AG09319 (cell line): ENCODE measurements at regions not wholly inside any gene's neighbourhood (a gene's known extent, or its start where the extent isn't known, plus 50 kb on each side); places are given as distances from the start of the nearest gene placed in this dataset.

Experiments used
- DNase-seq: peaks from one replicate; pipeline ENCODE4 v3.0.0-alpha.2; 2010; ENCODE audit warnings: low read depth; ENCODE audit errors: extremely low read depth
- TF ChIP-seq, protein P1 (sequence below): IDR thresholded peaks from 2 replicates; pipeline ENCODE4 v1.5.1; 2011; ENCODE audit warnings: low read depth, mild to moderate bottlenecking, inconsistent platforms, low read length, moderate library complexity

DNA sequence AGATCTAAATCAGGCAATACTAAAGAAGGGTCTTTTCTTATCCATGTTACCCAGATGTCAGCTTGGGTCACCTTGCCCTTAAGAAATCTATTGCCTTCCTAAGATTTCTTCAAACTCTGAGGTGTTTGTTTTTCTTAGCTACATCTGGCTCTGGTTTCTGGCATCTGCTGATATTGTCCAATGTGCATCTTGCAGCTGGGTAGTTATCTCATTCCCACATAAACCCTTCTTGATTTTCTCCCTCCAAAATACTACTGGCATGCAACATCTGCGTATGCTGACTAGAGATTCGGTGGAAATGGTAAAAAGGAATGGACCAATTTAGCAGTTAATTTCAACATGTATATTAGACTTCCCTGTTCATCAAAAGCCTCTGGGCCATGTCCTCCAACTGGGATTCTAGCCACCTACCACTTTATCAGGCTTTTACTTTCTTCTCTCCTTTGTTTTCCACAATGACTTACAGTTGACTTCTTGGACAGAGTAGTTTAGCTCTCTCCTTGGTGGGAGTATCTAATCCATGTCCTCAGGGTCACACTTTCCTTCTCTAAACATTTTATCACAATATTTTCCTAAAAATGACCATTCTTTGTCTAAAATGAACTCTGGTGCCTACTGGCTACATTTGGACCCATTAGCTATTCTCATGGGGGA is 324.8 kb upstream of the FAR2 start:
- TF ChIP-seq, protein P1, sequence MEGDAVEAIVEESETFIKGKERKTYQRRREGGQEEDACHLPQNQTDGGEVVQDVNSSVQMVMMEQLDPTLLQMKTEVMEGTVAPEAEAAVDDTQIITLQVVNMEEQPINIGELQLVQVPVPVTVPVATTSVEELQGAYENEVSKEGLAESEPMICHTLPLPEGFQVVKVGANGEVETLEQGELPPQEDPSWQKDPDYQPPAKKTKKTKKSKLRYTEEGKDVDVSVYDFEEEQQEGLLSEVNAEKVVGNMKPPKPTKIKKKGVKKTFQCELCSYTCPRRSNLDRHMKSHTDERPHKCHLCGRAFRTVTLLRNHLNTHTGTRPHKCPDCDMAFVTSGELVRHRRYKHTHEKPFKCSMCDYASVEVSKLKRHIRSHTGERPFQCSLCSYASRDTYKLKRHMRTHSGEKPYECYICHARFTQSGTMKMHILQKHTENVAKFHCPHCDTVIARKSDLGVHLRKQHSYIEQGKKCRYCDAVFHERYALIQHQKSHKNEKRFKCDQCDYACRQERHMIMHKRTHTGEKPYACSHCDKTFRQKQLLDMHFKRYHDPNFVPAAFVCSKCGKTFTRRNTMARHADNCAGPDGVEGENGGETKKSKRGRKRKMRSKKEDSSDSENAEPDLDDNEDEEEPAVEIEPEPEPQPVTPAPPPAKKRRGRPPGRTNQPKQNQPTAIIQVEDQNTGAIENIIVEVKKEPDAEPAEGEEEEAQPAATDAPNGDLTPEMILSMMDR: no peak
- no peak for DNase-seq

DNA sequence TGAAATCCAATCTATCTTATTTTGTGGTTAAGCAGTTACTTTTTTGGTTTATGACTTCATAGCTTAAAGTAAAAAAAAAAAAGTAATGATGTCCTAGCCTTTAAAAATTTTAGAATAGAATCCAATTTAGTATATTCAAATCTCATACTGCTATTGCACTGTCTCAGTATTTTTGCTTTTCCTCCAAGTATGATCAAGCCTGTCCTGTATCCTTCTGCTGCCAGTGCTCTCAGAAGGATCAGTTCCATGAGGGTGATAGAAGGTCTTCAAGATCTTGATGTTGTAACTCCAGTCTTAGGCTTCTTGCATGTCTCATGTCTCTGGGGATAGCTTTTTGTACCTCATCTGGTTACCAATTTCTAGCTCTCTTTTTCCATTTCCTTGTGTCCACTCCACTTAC is 324.2 kb upstream of the FAR2 start:
- no peak for DNase-seq
- TF ChIP-seq, protein P1: no peak

DNA sequence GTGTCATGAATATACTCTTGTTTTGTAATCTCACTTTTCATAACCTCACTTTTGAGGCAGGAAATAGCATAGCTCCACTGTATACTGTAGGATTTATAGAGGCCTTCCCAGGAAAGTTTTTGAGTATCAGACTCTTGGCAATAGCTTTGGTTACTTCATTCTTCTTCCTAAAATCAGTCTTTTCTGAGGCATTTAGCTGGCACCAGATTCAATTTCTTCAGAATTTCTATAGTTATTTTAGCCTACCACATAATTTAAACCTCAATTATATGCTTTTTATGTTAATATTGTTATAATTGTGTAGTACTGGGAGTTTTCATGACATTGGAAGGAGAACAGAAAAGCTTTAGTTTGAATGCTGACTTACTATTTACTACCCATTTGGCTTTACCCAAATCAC is 322.3 kb upstream of the FAR2 start:
- no peak for DNase-seq
- TF ChIP-seq, protein P1: no peak

- DNase-seq: no peak
- TF ChIP-seq, protein P1: no peak
These were observed 321.2 kb upstream of the FAR2 start for GRCh38 chr12:28827861-28828260.

DNA sequence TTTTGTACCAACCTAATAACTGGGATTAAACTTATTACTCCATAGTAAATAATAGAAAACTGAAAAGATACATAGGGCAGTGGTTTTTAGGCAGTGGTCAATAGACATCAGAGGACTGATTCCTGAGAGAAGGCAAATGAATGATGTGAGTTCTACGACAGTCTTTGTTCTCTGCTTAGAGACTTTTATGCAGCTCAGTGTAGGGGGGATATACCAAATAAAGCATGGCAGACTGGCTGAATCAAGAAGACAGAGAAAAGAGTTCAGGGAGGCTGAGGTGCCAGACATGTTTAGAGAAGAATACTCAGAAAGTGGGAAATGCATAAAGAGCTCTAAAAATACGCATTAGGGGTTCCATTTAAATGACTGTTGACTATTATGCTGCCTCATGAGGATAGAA is 320.8 kb upstream of the FAR2 start:
- no peak for DNase-seq
- TF ChIP-seq, protein P1: no peak

DNA sequence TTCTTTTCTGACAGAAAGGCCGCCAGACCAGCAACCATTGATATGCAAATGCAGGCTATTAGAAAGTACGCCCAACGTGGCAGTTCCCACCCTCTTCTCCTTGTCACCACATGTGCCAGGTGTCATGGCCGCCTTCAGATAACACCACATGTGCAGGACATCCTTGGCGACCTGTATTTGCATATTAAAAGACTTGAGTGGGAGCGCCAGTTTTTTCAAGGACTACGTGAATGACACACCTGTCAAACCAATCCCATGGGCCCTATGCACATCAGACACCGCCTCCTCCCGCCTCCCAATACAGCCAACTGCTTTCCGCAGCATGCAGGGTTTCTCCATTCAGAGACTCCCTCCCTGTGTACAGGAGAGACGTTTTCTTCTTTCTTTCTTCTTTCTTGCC is 318.6 kb upstream of the FAR2 start:
- TF ChIP-seq, protein P1: no peak
- no peak for DNase-seq

DNA sequence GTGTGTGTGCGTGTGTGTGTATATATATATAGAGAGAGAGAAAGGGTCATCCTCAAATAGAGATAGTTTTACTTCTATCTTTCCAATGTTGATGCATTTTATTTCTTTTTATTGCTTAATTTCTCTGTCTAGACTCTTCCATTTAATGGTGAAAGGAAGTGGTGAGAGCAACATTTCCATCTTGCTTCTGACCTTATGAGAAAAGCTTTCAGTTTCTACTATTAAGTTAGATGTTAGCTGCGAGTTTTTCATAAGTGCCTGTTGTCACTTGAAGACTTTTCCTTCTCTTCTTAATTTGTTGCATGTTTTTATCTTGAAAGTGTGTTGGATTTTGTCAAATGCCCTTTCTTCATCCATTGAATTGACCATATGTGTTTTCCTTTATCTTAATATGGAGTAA is 304.4 kb upstream of the FAR2 start:
- TF ChIP-seq, protein P1: no peak
- no peak for DNase-seq
